ENCODE measurements at regions not wholly inside any gene's neighbourhood (a gene's known extent, or its start where the extent isn't known, plus 50 kb on each side); places are given as distances from the start of the nearest gene placed in this dataset.

- Histone ChIP-seq H2AFZ (ENCODE audit: low read length) (no peak overlapping the region), H3K4me1 (ENCODE audit: control insufficient read depth, extremely low read depth, insufficient read depth, low read length) (no peaks in the 10 kb centered on the region), H3K9ac (ENCODE audit: insufficient read depth, low read length) (no peak overlapping the region), H3K79me2 (ENCODE audit: control insufficient read depth, insufficient read depth, low read length) (no peaks in the 10 kb centered on the region), H3K4me3 (replicated peaks in 1 of 4; ENCODE audit: control extremely low read depth in 1 of 4, insufficient read depth in 1 of 4, low read depth in 3 of 4, low read length in 4 of 4) (no peak overlapping the region), H3K36me3 (ENCODE audit: control insufficient read depth, insufficient read depth, low read length) (no peaks in the 10 kb centered on the region), H3K27me3 (ENCODE audit: control insufficient read depth, insufficient read depth, low read length) (no peaks in the 10 kb centered on the region), H4K20me1 (ENCODE audit: control insufficient read depth, extremely low read depth, insufficient read depth, low read length) (no peaks in the 10 kb centered on the region), H3K9me3 (ENCODE audit: control insufficient read depth, insufficient read depth, low read depth, low read length) (no peaks in the 10 kb centered on the region), H3K27ac (ENCODE audit: insufficient read depth, low read length) (no peak overlapping the region), H3K4me2 (ENCODE audit: extremely low read depth, insufficient read depth, low read length) (no peak overlapping the region)
- DNase-seq (ENCODE audit: low read depth in 2 of 2): no peak
- TF ChIP-seq CTCF (conservative IDR thresholded peaks at IDR 0.05 in 1 of 2, IDR thresholded peaks at IDR 0.05 in 1 of 2; ENCODE audit: low read depth in 1 of 2, low read length in 2 of 2): no peak
Measured at GRCh38 chr11:131199015-131199280, 171.5 kb upstream of the NTM start.

GRCh38 chr11:131201674-131202073 lies 168.7 kb upstream of the NTM start:
- TF ChIP-seq CTCF (conservative IDR thresholded peaks at IDR 0.05 in 1 of 2, IDR thresholded peaks at IDR 0.05 in 1 of 2; ENCODE audit: low read depth in 1 of 2, low read length in 2 of 2) (no peak), EZH2 (IDR thresholded peaks at IDR 0.05; ENCODE audit: low read length, missing control alignments) (no peak)
- Histone ChIP-seq H3K9me3 (ENCODE audit: control insufficient read depth, insufficient read depth, low read depth, low read length) (no peaks in the 10 kb centered on the region), H3K4me2 (ENCODE audit: extremely low read depth, insufficient read depth, low read length) (no peak overlapping the region), H3K36me3 (ENCODE audit: control insufficient read depth, insufficient read depth, low read length) (no peaks in the 10 kb centered on the region), H2AFZ (ENCODE audit: low read length) (no peak overlapping the region), H3K27me3 (ENCODE audit: control insufficient read depth, insufficient read depth, low read length) (no peaks in the 10 kb centered on the region), H4K20me1 (ENCODE audit: control insufficient read depth, extremely low read depth, insufficient read depth, low read length) (no peaks in the 10 kb centered on the region), H3K4me3 (replicated peaks in 1 of 4; ENCODE audit: control extremely low read depth in 1 of 4, insufficient read depth in 1 of 4, low read depth in 3 of 4, low read length in 4 of 4) (no peak overlapping the region), H3K9ac (ENCODE audit: insufficient read depth, low read length) (no peak overlapping the region), H3K27ac (ENCODE audit: insufficient read depth, low read length) (no peak overlapping the region), H3K4me1 (ENCODE audit: control insufficient read depth, extremely low read depth, insufficient read depth, low read length) (no peaks in the 10 kb centered on the region), H3K79me2 (ENCODE audit: control insufficient read depth, insufficient read depth, low read length) (no peaks in the 10 kb centered on the region)
- DNase-seq (ENCODE audit: low read depth in 2 of 2): no peak

GRCh38 chr11:131203040-131203439 lies 167.4 kb upstream of the NTM start:
- no peak for TF ChIP-seq EZH2 (IDR thresholded peaks at IDR 0.05; ENCODE audit: low read length, missing control alignments)
- no peak for TF ChIP-seq CTCF (conservative IDR thresholded peaks at IDR 0.05 in 1 of 2, IDR thresholded peaks at IDR 0.05 in 1 of 2; ENCODE audit: low read depth in 1 of 2, low read length in 2 of 2)
- DNase-seq (ENCODE audit: low read depth in 2 of 2): no peak
- no peak overlapping the region for H3K9ac ChIP-seq (ENCODE audit: insufficient read depth, low read length)
- H3K4me3 ChIP-seq (replicated peaks in 1 of 4; ENCODE audit: control extremely low read depth in 1 of 4, insufficient read depth in 1 of 4, low read depth in 3 of 4, low read length in 4 of 4): no peak overlapping the region
- no peak overlapping the region for H3K4me2 ChIP-seq (ENCODE audit: extremely low read depth, insufficient read depth, low read length)
- no peaks in the 10 kb centered on the region for H3K4me1 ChIP-seq (ENCODE audit: control insufficient read depth, extremely low read depth, insufficient read depth, low read length)
- H3K27ac ChIP-seq (ENCODE audit: insufficient read depth, low read length): no peak overlapping the region
- no peaks in the 10 kb centered on the region for H3K79me2 ChIP-seq (ENCODE audit: control insufficient read depth, insufficient read depth, low read length)
- H4K20me1 ChIP-seq (ENCODE audit: control insufficient read depth, extremely low read depth, insufficient read depth, low read length): no peaks in the 10 kb centered on the region
- no peaks in the 10 kb centered on the region for H3K27me3 ChIP-seq (ENCODE audit: control insufficient read depth, insufficient read depth, low read length)
- no peaks in the 10 kb centered on the region for H3K36me3 ChIP-seq (ENCODE audit: control insufficient read depth, insufficient read depth, low read length)
- no peaks in the 10 kb centered on the region for H3K9me3 ChIP-seq (ENCODE audit: control insufficient read depth, insufficient read depth, low read depth, low read length)
- H2AFZ ChIP-seq (ENCODE audit: low read length): no peak overlapping the region
